ENCODE measurements at regions not wholly inside any gene's neighbourhood (a gene's known extent, or its start where the extent isn't known, plus 50 kb on each side); places are given as distances from the start of the nearest gene placed in this dataset.

DNA sequence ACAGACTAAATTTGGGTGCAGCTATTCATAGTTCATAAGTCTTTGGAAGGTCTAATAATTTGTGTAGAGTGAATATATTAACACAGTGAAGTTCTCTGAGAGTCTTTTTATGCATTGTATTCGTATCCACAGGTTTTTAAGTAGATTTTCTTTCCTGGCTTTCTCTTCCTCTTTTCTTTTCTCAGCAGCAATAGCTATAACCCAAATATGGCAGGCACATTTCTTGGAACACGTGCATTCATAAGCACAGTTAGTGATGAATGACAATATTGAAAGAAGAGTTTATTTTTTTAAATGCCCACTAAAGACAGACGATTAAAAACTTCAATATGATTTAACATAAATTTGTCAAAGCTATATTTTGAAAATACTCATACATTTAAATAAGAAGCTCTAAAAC, 220.5 kb upstream of the MBL2 start:
- CTCF ChIA-PET, result no interaction called here
- DNase-seq, result no peak
- BruUV-seq (replicated peaks), result no TSS peak
- intact Hi-C loops (cut with micrococcal nuclease; ENCODE audit: unreplicated experiment), result no loop called here
- Mint-ChIP-seq H3K27me3 (ENCODE audit: unreplicated experiment) (no peaks in the 10 kb centered on the region), H3K4me3 (ENCODE audit: low read depth, unreplicated experiment) (no peak overlapping the region), H3K27ac (ENCODE audit: unreplicated experiment) (no peak overlapping the region), H3K36me3 (ENCODE audit: insufficient read depth, unreplicated experiment) (no peaks in the 10 kb centered on the region), H3K9me3 (ENCODE audit: low read depth, unreplicated experiment) (peaks cover 4% of the 10 kb centered on the region), H3K4me1 (ENCODE audit: low read depth, unreplicated experiment) (peaks cover 4% of the 10 kb centered on the region)
- TF ChIP-seq, protein P1, sequence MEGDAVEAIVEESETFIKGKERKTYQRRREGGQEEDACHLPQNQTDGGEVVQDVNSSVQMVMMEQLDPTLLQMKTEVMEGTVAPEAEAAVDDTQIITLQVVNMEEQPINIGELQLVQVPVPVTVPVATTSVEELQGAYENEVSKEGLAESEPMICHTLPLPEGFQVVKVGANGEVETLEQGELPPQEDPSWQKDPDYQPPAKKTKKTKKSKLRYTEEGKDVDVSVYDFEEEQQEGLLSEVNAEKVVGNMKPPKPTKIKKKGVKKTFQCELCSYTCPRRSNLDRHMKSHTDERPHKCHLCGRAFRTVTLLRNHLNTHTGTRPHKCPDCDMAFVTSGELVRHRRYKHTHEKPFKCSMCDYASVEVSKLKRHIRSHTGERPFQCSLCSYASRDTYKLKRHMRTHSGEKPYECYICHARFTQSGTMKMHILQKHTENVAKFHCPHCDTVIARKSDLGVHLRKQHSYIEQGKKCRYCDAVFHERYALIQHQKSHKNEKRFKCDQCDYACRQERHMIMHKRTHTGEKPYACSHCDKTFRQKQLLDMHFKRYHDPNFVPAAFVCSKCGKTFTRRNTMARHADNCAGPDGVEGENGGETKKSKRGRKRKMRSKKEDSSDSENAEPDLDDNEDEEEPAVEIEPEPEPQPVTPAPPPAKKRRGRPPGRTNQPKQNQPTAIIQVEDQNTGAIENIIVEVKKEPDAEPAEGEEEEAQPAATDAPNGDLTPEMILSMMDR (IDR thresholded peaks at IDR 0.05; ENCODE audit: unreplicated experiment), result no peak

DNA sequence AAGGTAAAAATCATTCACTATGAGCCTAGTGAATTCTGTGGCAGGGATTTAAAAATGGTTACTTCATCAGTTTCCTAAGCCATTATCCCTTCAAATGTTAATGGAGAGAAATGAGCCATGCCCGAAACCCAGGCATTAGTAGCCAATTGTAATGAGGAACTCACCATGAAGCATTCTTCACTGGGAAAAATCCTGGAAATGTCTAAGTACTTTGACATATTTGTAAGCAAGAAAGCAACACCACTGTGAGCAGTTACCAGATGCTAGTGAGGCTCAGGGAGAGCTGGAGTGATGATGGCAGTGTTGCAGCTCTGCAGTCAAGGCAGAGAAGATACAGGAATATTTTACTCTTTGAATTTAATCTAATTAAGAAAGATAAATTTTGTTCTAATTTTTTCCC, 220.0 kb upstream of the MBL2 start:
- H3K36me3 Mint-ChIP-seq (ENCODE audit: insufficient read depth, unreplicated experiment), result no peaks in the 10 kb centered on the region
- no peak for DNase-seq
- CTCF ChIA-PET, result no interaction called here
- TF ChIP-seq, protein P1 (IDR thresholded peaks at IDR 0.05; ENCODE audit: unreplicated experiment), result no peak
- no TSS peak for BruUV-seq (replicated peaks)
- intact Hi-C loops (cut with micrococcal nuclease; ENCODE audit: unreplicated experiment), result no loop called here
- no peak overlapping the region for H3K4me3 Mint-ChIP-seq (ENCODE audit: low read depth, unreplicated experiment)
- peaks cover 4% of the 10 kb centered on the region for H3K9me3 Mint-ChIP-seq (ENCODE audit: low read depth, unreplicated experiment)
- no peaks in the 10 kb centered on the region for H3K27me3 Mint-ChIP-seq (ENCODE audit: unreplicated experiment)
- H3K4me1 Mint-ChIP-seq (ENCODE audit: low read depth, unreplicated experiment), result no peaks in the 10 kb centered on the region
- H3K27ac Mint-ChIP-seq (ENCODE audit: unreplicated experiment), result no peak overlapping the region

DNA sequence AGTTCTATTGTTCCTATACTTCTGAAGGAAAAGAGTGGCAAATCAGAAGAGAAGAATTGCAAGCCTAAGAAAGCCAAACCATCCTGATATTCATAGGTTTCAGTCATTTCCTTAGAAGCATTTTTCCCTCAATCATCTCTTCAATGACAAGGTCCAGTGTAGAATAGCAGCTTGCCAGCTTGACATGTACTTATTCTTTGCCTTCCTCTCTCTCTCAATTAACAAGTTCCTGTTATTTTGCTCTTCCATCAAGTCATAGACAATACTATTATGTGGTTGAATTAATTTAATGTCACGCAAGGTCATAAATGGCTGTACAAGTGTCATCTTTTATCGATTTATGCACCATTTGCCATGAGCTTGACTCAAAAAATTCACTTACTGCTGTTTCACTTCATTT, 216.3 kb upstream of the MBL2 start:
- Mint-ChIP-seq H3K4me1 (ENCODE audit: low read depth, unreplicated experiment) (no peaks in the 10 kb centered on the region), H3K36me3 (ENCODE audit: insufficient read depth, unreplicated experiment) (no peaks in the 10 kb centered on the region), H3K27me3 (ENCODE audit: unreplicated experiment) (no peaks in the 10 kb centered on the region), H3K27ac (ENCODE audit: unreplicated experiment) (no peak overlapping the region), H3K9me3 (ENCODE audit: low read depth, unreplicated experiment) (no peaks in the 10 kb centered on the region), H3K4me3 (ENCODE audit: low read depth, unreplicated experiment) (no peak overlapping the region)
- DNase-seq, result no peak
- intact Hi-C loops (cut with micrococcal nuclease; ENCODE audit: unreplicated experiment), result no loop called here
- TF ChIP-seq, protein P1 (IDR thresholded peaks at IDR 0.05; ENCODE audit: unreplicated experiment), result no peak
- CTCF ChIA-PET, result no interaction called here
- BruUV-seq (replicated peaks), result no TSS peak

DNA sequence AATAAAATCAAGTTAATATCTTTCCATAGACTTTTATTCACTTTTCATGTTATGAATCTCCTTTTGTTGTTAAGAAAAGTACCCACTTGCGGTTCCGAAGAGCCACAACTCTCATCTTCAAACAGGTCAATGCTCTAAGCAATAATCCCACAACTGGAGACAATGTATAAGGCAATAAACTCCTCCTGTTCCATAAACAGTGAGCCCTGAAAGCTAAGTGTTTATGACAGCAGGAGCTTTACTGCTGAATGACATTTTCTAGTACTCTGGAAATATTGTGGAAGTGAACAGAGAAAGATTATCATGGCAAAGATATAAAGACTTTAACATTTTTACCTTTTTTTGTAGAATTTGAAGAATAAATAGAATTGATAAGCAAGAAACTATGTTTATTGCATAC, 213.5 kb upstream of the MBL2 start:
- intact Hi-C loops (cut with micrococcal nuclease; ENCODE audit: unreplicated experiment), result no loop called here
- BruUV-seq (replicated peaks), result no TSS peak
- H3K36me3 Mint-ChIP-seq (ENCODE audit: insufficient read depth, unreplicated experiment), result no peaks in the 10 kb centered on the region
- no peak for DNase-seq
- H3K27ac Mint-ChIP-seq (ENCODE audit: unreplicated experiment), result no peak overlapping the region
- H3K4me3 Mint-ChIP-seq (ENCODE audit: low read depth, unreplicated experiment), result no peak overlapping the region
- no peaks in the 10 kb centered on the region for H3K27me3 Mint-ChIP-seq (ENCODE audit: unreplicated experiment)
- no peaks in the 10 kb centered on the region for H3K4me1 Mint-ChIP-seq (ENCODE audit: low read depth, unreplicated experiment)
- TF ChIP-seq, protein P1 (IDR thresholded peaks at IDR 0.05; ENCODE audit: unreplicated experiment), result no peak
- CTCF ChIA-PET, result no interaction called here
- no peaks in the 10 kb centered on the region for H3K9me3 Mint-ChIP-seq (ENCODE audit: low read depth, unreplicated experiment)

DNA sequence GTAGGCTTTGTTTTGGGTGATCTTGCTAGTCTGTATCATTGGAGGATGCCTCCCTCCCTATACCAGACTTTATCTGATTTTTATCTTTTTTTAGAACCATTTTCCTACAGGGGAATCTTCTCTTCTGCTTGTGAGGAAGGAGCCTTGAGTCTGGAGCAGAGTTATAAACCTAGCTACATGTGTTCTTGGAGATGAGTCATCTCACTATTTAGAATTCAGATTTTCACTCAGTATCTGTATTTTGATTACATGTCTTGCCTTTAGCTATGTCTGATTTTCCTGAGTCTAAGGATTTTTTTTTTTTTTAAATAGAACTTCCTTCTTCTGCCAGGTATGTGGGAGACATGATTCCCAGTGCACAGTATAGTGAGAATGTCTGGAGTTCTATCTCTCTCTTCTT, 211.6 kb upstream of the MBL2 start:
- TF ChIP-seq, protein P1 (IDR thresholded peaks at IDR 0.05; ENCODE audit: unreplicated experiment), result no peak
- Mint-ChIP-seq H3K27ac (ENCODE audit: unreplicated experiment) (no peak overlapping the region), H3K4me1 (ENCODE audit: low read depth, unreplicated experiment) (no peaks in the 10 kb centered on the region), H3K4me3 (ENCODE audit: low read depth, unreplicated experiment) (no peak overlapping the region), H3K27me3 (ENCODE audit: unreplicated experiment) (no peaks in the 10 kb centered on the region), H3K9me3 (ENCODE audit: low read depth, unreplicated experiment) (no peaks in the 10 kb centered on the region), H3K36me3 (ENCODE audit: insufficient read depth, unreplicated experiment) (no peaks in the 10 kb centered on the region)
- intact Hi-C loops (cut with micrococcal nuclease; ENCODE audit: unreplicated experiment), result no loop called here
- CTCF ChIA-PET, result no interaction called here
- DNase-seq, result no peak
- no TSS peak for BruUV-seq (replicated peaks)

Data from Calu3 (cell line).